DOHH2 (cell line): ENCODE measurements at regions not wholly inside any gene's neighbourhood (a gene's known extent, or its start where the extent isn't known, plus 50 kb on each side); places are given as distances from the start of the nearest gene placed in this dataset.

Experiments
- H3F3A ChIP-seq: fragments of 200-600 bp; sonication (generic), shearing (Covaris generic); 2 replicates; pipeline ENCODE4 v1.6.0; 2016; ENCODE audit warnings: antibody characterized with exemption, mild to moderate bottlenecking; ENCODE audit not compliant: control insufficient read depth, insufficient read depth
- H3K27ac ChIP-seq: fragments of 200-600 bp; sonication (generic); 2 replicates; pipeline ENCODE4 v1.5.1; 2014; ENCODE audit warnings: low read depth, mild to moderate bottlenecking, low read length, moderate library complexity
- H3K27me3 ChIP-seq: fragments of 200-600 bp; sonication (generic); 2 replicates; pipeline ENCODE4 v1.6.1; 2014; ENCODE audit warnings: mild to moderate bottlenecking, low read length, mixed read lengths; ENCODE audit not compliant: control insufficient read depth
- H3K36me3 ChIP-seq: fragments of 200-600 bp; sonication (generic); 2 replicates; pipeline ENCODE4 v1.6.1; 2014; ENCODE audit warnings: mild to moderate bottlenecking, low read length, moderate library complexity, mixed read lengths; ENCODE audit not compliant: control insufficient read depth
- H3K4me1 ChIP-seq: fragments of 200-600 bp; sonication (generic); 2 replicates; pipeline ENCODE4 v1.6.1; 2014; ENCODE audit warnings: mild to moderate bottlenecking, low read length, mixed read lengths; ENCODE audit not compliant: control insufficient read depth
- H3K4me2 ChIP-seq: fragments of 200-600 bp; sonication (generic); 2 replicates; pipeline ENCODE4 v1.6.0; 2014; ENCODE audit warnings: mild to moderate bottlenecking, low read length, moderate library complexity
- H3K4me3 ChIP-seq: fragments of 200-600 bp; sonication (generic); 2 replicates; pipeline ENCODE4 v1.5.1; 2014; ENCODE audit warnings: mild to moderate bottlenecking, low read length, mixed read lengths
- H3K79me2 ChIP-seq: fragments of 200-600 bp; sonication (generic); 2 replicates; pipeline ENCODE4 v1.6.1; 2014; ENCODE audit warnings: mild to moderate bottlenecking, low read length, mixed read lengths; ENCODE audit not compliant: control insufficient read depth
- H3K9me2 ChIP-seq: fragments of 200-600 bp; sonication (generic); replicated peaks from 2 replicates; pipeline ENCODE4 v1.6.1; 2014; ENCODE audit warnings: mild to moderate bottlenecking, low read length, mixed read lengths; ENCODE audit not compliant: control insufficient read depth
- H3K9me3 ChIP-seq: fragments of 200-600 bp; sonication (generic); 2 replicates; pipeline ENCODE4 v1.6.1; 2014; ENCODE audit warnings: antibody characterized with exemption, low read length, mixed read lengths; ENCODE audit not compliant: control insufficient read depth, insufficient read depth
- H4K20me1 ChIP-seq: fragments of 200-600 bp; sonication (generic); 2 replicates; pipeline ENCODE4 v1.6.0; 2014; ENCODE audit warnings: low read depth, mild to moderate bottlenecking, antibody characterized with exemption, low read length, moderate library complexity; ENCODE audit not compliant: control insufficient read depth, insufficient read depth
- CTCF ChIP-seq: fragments of 200-600 bp; sonication (generic); IDR thresholded peaks from one replicate; pipeline ENCODE4 v1.5.1; 2014; ENCODE audit warnings: antibody characterized with exemption, mild to moderate bottlenecking, low read depth, low read length; ENCODE audit not compliant: poor library complexity, severe bottlenecking
- EZH2phosphoT487 ChIP-seq: fragments of 200-600 bp; sonication (generic); IDR thresholded peaks from 2 replicates; pipeline ENCODE4 v1.6.1; 2017; ENCODE audit warnings: borderline replicate concordance, mild to moderate bottlenecking, antibody characterized with exemption, low read length, moderate library complexity, mixed read lengths

GRCh38 chr15:61742591-61742990 lies 317.7 kb downstream of the VPS13C start:
- Histone ChIP-seq H3K9me3 (no peaks in the 10 kb centered on the region), H3F3A (no peaks in the 10 kb centered on the region), H3K9me2 (no peaks in the 10 kb centered on the region), H3K79me2 (no peaks in the 10 kb centered on the region), H3K4me2 (no peak overlapping the region), H4K20me1 (no peaks in the 10 kb centered on the region), H3K36me3 (no peaks in the 10 kb centered on the region), H3K27me3 (no peaks in the 10 kb centered on the region), H3K4me3 (no peak overlapping the region), H3K27ac (no peak overlapping the region), H3K4me1 (no peaks in the 10 kb centered on the region)
- TF ChIP-seq CTCF = no peak
- TF ChIP-seq EZH2phosphoT487 = no peak

GRCh38 chr15:61736790-61737189 lies 323.5 kb downstream of the VPS13C start:
- no peaks in the 10 kb centered on the region for H3K9me3 ChIP-seq
- H4K20me1 ChIP-seq = no peaks in the 10 kb centered on the region
- H3K36me3 ChIP-seq = no peaks in the 10 kb centered on the region
- no peaks in the 10 kb centered on the region for H3K79me2 ChIP-seq
- no peaks in the 10 kb centered on the region for H3K27me3 ChIP-seq
- no peak overlapping the region for H3K27ac ChIP-seq
- no peak overlapping the region for H3K4me2 ChIP-seq
- no peak for TF ChIP-seq CTCF
- TF ChIP-seq EZH2phosphoT487 = no peak
- no peaks in the 10 kb centered on the region for H3K9me2 ChIP-seq
- no peak overlapping the region for H3K4me3 ChIP-seq
- H3F3A ChIP-seq = no peaks in the 10 kb centered on the region
- peaks cover 4% of the 10 kb centered on the region; the same call in 1 of the 2 replicates for H3K4me1 ChIP-seq

- H3K4me2 ChIP-seq = no peak overlapping the region
- H3K27ac ChIP-seq = no peak overlapping the region
- no peaks in the 10 kb centered on the region for H4K20me1 ChIP-seq
- no peaks in the 10 kb centered on the region for H3K9me3 ChIP-seq
- H3K79me2 ChIP-seq = no peaks in the 10 kb centered on the region
- H3K4me3 ChIP-seq = no peak overlapping the region
- H3K9me2 ChIP-seq = no peaks in the 10 kb centered on the region
- H3K27me3 ChIP-seq = no peaks in the 10 kb centered on the region
- no peaks in the 10 kb centered on the region for H3K36me3 ChIP-seq
- no peaks in the 10 kb centered on the region for H3F3A ChIP-seq
- H3K4me1 ChIP-seq = no peaks in the 10 kb centered on the region
- TF ChIP-seq CTCF (no peak), EZH2phosphoT487 (no peak)
Observed at GRCh38 chr15:61731099-61731498, 329.1 kb downstream of the VPS13C start.

- H3K9me3 ChIP-seq = no peaks in the 10 kb centered on the region
- no peak overlapping the region for H3K4me3 ChIP-seq
Observed at GRCh38 chr15:61729646-61730045, 330.6 kb downstream of the VPS13C start.

More at GRCh38 chr15:61729646-61730045, 330.6 kb downstream of the VPS13C start:
- H3K4me1 ChIP-seq = no peaks in the 10 kb centered on the region
- no peaks in the 10 kb centered on the region for H3K9me2 ChIP-seq
- H4K20me1 ChIP-seq = no peaks in the 10 kb centered on the region
- no peak for TF ChIP-seq CTCF
- no peak for TF ChIP-seq EZH2phosphoT487
- H3F3A ChIP-seq = no peaks in the 10 kb centered on the region
- no peaks in the 10 kb centered on the region for H3K36me3 ChIP-seq
- no peaks in the 10 kb centered on the region for H3K79me2 ChIP-seq
- no peak overlapping the region for H3K4me2 ChIP-seq
- no peak overlapping the region for H3K27ac ChIP-seq
- no peaks in the 10 kb centered on the region for H3K27me3 ChIP-seq
